Inferior parietal cortex (tissue), 1 donor: ENCODE measurements at regions not wholly inside any gene's neighbourhood (a gene's known extent, or its start where the extent isn't known, plus 50 kb on each side); places are given as distances from the start of the nearest gene placed in this dataset.
A peak's percentile ranks its signal among the peaks of the same experiment; 100 is the strongest.
"Not testable (repeated sequence)": the region's sequence is repeated elsewhere in the genome, so short reads cannot be mapped to it uniquely, and the experiment has no call there.

Source experiments
- DNase-seq: peaks from one replicate; pipeline ENCODE4 v3.0.0-alpha.2; 2016; ENCODE audit errors: extremely low spot score

DNA sequence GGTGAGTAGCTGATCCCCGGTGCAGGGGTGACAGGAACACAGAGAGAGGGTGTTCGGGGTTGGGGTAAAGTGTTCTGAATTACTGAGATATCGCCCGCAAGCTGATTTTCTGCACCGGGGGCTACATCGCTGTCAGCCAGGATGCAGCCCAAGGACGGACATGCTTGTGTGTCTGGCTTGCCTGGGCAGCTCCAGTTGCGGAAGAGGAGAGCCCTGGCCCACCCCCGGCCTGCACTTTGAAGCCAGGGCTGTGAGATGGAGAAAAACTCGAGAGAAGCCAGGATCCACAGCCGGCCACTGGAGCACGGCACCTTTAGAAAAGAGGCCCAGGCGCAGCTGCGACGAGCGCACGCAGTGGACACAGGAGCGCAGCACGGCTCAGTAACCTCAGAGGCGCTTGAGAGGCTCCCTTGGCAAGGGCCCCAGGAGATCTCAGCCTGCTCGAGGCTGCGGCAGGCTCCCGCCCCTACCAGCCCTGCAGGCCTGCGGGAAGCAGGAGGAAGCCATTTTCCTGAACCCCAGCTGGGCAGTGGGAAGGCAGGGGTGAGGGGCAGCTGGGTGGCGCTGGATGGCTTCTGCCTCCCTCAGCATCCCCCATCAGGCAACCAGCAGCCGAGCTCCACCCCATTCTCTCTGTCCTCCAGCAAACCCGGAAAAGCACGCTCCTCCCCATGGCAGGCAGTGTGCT lies 59.2 kb downstream of the C9orf50 start:
- no peak for DNase-seq

DNA sequence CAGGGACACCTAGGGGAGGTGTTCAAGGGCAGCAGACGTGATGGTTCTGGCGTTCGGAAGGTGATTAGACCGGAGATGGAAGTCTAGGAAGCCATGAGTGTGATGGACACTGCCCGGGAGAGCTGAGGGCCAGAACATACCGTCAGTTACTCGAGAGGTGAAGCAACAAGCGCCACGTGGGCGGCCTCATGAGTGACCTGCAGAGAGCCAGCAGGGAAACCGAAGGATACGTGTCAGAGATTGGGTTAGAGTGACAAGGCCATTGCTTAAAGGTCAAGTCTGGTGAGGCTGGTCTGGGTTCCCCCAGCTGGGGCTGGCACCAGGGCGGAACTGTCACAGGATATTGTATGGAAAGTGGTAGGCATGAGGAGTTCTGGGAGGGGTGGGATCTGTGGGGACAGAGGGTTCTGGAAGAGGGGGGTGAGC lies 60.0 kb downstream of the C9orf50 start:
- no peak for DNase-seq

DNA sequence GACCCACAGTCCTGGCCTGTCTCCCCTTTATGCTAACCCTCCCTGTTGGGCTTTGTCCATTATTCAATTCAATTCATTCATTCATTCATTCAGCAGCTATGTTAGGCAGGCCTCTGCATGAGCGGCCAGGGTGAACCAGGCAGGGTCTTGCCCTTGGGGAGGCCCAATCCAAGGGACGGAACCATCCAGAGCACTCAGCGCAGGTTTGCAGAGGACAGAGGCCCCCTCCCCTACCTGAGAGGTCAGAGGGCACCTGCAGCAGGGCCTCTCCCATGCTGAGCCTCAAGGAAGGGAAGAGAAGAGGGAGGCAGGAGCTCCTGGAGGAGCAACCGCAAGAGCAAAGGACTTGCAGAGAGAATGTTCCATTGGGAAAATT lies 61.4 kb downstream of the C9orf50 start:
- no peak for DNase-seq

DNA sequence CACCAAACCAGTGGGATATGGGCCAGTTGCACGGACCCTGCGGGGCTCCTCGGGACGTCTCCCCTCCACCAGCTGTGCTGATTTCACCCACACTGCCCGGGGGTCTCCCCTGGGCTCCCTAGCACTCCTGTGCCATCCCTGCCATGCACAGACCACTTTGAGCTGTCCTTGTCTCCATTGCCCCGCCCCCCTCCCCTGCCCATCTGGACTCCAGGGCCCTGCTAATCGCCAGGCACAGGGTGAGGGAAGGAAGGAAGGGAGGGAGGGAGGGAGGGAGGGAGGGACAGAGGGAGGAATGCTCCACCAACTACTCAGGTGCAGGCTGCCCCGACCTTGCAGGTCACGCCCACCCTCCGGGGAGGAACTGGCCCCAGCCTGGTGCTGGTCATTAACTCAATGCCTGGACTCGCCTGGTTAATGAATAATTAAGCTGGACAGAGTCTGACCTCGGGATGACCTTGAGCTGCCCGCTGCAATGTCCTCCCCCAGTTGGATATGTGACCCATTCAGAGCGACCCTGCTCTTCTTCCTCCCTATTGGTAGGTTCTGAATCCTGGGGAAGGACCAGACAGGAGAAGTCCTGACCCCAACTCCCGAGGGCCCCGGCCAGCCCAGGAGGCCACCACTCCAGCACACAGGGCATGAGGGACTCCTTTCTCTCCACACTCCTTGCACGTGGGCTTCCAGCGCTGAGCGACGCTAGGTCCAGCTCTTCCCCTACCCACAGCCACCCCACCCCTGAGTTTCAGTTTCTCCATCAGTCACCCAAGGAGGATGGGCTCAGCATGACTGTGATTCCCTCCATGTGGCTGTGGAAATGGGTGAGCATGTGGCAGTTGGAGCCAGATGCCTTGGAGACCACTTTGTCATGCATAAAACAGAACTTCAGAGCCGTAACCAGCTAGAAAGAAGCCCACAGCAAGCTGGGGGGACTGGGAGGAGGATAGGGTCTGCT lies 62.1 kb downstream of the C9orf50 start:
- no peak for DNase-seq

DNA sequence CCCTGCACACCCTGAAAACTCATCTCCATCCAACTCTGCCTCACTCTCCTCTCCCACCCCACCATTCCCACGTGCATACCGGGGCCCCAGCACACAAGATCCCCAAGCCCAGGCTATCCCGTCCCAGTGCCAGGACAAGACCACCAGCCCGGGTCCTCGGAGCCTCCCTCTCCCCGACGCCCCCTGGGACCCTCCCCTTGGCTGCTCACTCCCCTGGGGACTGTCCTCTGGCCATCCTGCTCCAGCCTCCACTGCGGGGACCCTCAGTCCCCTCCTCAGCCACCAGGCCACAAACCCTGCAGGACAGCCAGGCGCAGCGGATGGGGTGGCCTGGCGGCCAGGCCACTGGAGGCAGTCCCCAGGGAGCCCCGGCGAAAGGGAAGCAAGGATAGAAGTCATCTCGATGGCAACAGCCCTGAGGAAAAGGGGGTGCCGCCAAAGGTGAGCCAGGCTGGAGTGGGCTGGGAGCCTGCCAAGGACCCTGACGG lies 62.8 kb downstream of the C9orf50 start:
- no peak for DNase-seq

DNA sequence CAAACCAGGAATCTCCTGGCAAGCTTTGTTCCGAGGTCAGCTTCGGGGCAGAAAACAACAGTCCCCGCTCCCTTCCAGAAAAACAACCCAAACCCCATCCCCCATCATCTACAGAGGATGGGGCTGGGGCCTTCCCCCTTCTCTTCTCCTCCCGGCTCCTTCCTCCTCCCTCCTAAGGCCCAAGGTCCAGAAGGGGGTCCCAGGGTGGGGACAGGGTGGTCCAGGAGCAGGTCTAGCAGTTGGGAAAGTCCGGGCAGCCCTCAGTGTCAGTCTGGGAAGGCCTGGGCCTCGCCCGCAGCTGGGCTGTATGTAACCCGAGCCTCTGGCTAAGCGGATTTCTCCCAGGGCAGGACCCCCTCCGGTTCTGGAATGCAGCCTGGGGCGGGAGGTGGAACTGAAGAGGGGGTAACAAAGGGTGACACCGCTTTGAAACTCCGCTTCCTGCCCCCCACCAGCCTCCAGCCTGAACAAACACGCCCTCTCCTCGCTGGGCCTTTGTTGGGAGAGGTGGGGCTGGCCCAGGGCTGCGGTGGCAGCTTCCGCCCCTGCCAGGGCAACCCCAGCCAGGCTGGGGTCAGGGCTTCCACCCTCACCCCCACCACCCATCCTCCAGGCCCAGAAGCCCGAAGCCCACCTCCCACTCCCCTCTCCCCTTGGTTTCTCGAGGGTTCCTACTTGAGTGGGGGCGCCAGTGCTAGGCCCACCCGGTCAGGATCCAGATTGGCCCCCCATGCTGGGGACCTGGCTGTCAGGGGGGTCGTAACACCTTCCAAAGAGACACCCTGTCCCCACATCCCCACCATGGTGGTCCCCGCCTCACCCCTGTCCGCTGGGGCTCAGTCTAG lies 63.5 kb downstream of the C9orf50 start:
- no peak for DNase-seq

DNA sequence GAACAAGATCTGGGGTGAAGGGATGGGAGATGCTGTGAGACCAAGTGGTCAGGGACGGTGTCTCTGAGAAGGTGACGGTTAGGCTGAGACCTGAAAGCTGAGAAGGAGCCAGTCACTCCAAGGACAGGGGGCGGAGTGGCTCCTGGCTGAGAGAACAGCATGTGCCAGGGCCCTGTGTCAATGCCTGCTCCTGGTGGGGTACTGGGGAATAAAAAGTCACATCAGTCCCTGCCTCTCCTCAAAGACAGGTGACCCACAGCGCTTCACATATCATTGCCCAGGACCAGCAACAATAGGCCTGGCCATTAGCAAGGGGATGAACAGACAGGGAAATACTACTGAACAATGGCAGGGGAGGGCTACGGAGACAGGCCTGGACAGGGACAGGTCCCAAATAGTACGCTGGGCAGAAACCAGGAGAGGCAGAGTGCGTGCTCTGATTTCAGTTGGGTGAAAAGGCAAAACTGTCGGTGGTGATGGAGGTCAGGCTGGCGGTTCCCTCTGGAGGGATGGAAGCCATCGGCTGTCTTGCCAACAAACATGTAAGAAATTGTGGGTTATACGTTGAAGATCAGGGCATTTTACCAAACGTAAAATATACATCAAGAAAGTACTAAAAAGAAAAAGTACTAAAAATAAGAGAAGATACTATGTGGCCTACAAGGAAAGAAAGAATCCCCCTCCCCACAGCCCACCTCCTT lies 64.3 kb downstream of the C9orf50 start:
- no peak for DNase-seq

DNA sequence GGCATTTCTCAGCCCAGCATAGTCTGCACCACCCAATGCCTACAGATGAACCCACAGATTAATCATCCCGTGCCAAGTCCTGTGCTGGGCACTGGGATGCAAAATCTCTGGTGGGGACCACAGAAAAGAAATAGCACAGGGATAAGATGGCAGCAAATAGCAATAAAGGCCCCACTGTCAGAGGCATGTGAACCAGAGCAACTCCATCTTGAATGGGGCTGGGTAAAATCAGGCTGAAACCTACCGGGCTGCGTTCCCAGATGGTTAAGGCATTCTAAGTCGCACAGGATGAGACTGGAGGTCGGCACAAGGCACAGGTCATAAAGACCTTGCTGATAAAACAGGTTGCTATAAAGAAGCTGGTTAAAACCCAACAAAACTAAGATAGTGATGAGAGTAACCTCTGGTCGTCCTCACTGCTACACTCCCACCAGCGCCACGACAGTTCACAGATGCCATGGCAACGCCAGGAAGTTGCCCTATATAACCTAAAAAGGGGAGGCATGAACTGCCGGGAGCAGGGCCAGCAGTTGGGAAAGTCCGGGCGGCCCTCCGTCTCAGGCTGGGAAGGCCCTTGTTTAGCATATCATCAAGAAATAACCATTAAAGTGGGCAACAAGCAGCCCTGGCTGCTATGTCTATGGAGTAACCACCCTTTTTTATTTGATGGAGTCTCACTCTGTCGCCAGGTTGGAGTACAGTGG lies 65.2 kb downstream of the C9orf50 start:
- DNase-seq, result no peak

DNA sequence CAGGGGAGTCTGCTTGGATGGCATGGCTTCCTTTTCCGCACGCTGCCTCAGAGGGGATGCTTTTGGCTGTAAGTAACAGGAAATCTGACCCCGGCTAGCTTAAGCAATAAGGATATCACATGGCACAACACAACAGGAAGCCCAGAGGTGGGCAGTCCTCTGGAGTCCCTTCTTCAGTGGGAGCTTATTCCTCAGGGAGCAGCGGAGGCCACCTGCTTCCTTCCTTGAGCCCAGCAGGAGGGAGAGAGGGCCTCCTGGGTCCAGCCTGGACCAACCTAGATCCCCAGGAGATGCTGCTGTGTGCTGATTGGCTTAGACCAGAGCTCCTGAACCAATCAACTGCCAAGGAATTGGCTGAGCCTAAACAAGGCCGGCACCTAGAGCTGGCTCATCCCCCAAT lies 66.3 kb downstream of the C9orf50 start:
- no peak for DNase-seq

DNA sequence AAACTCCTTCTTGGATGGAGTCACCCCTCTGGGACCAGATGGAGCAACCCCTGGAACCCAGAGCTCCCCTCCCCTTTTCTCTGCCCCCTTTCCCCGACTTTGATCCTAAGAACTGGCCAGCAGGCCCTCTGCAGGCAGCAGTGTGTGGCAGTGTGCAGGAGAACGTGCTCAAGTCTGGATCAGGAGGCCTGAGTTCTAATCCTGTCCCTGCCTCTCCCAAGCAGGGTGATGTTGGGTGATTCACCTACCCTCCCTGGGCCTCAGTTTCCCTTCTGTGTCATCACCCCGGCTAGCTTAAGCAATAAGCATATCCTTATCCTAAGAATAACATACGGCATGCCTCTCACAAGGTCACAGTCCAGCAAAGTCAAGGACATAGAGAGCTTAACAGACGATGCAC lies 67.6 kb downstream of the C9orf50 start:
- DNase-seq, result no peak

DNA sequence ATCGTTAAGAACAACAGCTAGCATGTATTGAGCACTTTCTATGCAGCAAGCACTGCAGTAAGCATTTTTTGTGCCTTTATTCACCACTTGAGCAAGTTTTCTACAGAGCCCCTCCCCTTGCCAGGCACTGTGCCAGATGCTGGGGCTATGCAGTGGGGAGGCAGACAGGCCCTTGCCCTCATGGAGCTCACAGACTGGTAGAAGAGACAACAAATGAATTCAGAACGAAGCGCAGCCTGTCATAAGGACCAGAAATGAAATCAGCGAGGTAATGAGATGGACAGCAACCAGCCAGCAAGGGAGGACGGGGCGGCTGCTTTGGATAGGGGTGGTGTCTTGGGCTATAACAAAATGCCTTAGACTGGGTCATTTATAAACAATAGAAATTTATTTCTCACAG lies 68.8 kb downstream of the C9orf50 start:
- DNase-seq, result no peak

DNA sequence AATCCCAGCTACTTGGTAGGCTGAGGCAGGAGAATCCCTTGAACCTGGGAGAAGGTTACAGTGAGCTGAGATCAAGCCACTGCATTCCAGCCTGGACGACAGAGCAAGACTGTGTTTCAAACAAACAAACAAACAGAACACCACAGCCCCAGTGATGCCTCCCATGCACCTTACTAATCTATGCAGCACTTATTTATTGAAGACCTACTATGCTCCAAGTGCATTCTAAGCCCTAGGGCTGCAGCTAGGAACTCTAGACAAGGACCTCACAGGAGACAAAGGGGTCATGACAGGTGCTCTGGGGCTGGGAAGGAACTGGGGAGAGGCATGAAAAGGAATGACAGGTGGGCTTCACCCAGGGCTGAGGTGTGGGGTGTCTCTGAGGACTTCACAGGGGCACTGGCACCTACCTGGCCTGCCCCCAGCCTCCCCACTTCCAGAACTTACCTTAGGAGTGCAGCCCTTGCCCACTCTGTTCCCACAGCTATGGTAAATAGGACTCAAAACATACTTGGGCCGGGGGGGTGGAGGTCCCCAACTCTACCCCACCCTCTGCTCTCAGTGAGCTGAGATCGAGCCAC lies 69.4 kb downstream of the C9orf50 start:
- no peak for DNase-seq

DNA sequence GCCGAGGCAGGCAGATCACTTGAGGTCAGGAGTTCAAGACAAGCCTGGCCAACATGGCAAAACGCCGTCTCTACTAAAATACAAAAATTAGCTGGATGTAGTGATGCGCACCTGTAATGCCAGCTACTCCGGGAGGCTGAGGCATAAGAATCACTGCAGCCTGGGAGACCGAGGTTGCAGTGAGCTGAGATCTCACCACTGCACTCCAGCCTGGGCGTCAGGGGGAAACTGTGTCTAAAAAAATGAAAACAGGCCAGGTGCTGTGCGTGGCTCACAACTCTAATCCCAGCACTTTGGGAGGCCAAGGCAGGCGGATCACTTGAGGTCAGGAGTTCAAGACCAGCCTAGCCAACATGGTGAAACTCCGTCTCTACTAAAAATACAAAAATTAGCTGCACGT lies 69.9 kb downstream of the C9orf50 start:
- DNase-seq, result not testable (repeated sequence)

DNA sequence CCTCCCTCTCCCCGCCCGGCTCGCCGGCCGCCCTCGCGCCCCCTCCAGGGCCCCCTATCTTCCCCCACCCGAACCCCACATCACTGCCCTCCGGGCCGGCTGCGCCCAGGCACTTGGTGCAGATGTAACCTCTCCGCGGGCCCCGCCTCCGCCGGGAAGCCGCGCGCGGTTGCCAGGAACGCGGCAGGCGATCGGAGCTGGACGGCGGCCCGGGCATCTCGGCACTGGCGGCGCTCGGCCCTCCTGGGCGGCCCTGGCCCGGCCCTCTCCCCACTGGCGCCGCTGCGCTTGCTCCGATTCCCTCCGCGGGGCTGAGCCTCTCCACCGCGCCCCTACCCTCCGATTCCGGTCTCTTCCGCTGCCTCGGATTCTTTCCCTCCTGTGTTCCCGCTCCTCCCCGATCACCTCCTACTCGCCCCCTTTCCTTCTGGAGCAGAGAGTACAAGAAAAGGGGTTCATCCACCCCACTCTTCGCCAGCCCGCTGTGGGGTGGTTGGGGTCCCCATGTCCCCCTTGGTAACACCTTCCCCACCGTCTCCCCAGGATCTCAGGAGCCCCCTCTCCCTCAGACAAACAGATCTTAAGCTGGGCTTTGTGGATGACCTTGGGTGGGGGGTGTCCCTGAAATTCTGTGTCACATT lies 70.6 kb downstream of the C9orf50 start:
- DNase-seq, result peak; percentile 59

DNA sequence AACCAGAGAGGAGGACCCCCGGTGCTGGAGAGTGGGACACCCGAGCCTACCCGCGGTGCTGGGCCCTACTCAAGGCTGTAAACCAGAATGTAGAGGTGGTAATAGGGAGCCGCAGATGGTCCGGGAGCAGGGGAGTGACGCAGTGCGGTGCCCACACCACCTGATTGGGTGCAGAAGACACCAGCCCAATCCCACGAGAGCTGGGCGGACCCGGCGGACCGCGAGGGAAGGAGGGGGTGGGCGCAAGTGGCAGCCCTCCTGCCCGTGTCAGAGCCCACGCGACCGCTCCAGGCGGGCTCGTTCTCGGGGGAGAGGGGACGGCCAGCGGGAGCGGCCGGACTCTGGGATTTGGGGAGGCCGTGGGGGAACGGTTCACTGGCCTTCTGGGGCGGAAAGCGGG lies 71.2 kb downstream of the C9orf50 start:
- peak; percentile 48 for DNase-seq

DNA sequence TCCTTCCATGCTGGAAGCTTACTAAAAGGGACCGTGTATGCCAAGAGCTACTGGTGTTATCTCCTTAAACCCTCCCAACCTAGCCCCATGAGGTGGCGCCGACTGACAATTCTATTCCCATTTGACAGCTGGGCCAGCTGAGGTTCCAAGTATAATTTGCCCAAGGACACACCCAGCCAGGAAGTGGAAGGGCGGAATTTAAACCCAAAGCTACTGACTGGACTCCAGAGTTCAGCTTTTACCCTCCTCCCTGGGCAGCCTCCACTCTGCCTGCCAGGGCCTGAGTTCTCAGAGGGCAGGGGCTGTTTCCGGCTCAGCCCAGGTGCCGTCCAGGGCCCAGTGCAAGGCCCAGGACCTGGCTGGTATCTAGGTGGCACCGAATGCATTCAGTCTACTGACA lies 71.8 kb downstream of the C9orf50 start:
- no peak for DNase-seq

DNA sequence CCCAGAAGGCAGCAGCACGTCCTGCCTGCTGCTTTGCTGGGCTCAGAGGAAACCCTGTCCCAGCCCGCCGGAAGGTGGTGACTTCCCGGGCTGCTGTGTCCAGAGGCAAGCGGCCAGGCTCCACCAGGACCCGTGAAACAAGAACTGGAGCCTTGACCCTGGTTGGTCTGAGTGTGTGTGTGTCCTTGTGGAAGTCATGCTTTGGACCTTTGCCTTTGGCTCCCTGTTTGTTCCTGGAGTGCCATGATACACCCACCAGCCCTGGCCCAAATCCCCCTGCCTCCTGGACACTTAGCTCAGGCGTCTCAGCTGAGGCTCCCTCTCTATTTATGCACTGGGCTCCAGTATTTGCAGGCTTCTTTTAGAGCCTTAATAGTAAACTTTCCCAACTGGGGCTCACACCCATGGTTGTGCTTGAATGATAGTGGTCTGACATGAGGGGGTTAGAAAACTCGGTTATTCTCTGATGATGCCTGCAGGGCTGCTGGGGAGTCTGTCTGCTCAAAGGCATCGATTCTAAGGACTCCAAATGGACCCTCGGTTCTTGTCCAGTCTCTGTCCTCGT lies 72.2 kb downstream of the C9orf50 start:
- no peak for DNase-seq

DNA sequence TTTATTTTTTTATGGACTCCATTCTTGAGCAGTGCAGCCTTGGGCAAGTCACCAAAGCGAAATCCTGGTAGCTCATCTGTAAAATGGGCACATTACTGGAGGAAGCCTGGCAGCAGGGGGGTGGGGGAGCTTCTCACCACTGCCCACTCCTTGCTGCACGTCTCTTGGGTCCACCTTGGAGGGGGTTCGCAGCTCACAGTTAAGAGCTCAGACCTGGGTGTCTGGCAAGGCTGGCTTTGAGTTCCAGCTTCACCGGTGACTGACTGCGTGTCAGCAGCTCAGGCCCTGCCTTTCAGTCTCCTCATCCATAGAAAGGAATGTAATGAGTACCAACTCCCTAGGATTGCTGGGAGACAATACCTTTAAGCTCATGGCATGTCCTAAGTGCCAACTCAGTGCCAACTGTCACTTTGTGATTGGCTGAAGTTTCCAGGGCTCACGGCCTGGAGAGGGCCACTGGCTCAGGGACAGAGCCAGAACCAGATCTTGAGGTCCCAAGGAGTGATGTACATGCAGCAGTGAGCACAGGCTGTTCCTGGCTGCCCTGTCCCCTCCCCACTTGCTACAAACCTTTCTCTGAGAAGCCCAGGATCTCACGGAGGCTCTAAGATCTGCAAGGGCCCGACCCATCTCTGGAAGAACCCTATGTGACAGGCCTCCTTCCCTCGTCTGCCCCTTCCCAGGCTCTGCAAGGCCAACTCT lies 72.9 kb downstream of the C9orf50 start:
- DNase-seq, result no peak

DNA sequence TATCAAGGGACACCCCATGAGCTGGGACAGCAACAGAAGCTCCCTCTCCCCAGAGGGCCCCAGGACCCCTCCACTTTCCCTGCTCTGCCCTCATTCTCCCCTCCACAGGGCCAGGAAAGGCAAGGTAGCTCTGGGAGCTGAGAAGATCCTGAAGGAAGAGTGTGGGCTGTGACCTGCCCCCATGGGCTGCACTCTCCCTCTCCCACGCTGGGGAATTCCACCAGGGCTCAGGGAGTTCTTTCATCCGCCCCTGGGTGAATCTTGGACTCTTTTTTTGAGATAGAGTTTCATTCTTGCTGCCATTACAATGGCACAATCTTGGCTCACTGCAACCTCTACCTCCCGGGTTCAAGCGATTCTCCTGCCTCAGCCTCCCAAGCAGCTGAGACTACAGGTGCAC lies 73.8 kb downstream of the C9orf50 start:
- DNase-seq, result no peak
